Gastrocnemius medialis (tissue), 4 donors: ENCODE measurements at regions not wholly inside any gene's neighbourhood (a gene's known extent, or its start where the extent isn't known, plus 50 kb on each side); places are given as distances from the start of the nearest gene placed in this dataset.
"Not testable (repeated sequence)": the region's sequence is repeated elsewhere in the genome, so short reads cannot be mapped to it uniquely, and the experiment has no call there.

ENCODE experiments used
- CTCF ChIP-seq, 5 experiments: fragments of 450-650 bp in 3 of 5; fragments of 200-600 bp in 2 of 5; sonication (generic) in 2 of 5; IDR thresholded peaks in 4 of 5; conservative IDR thresholded peaks in 1 of 5; 1 replicate in 4 of 5; 2 replicates in 1 of 5; pipeline ENCODE4 v1.5.1; 2016 to 2019; ENCODE audit warnings: antibody characterized with exemption in 5 of 5, mild to moderate bottlenecking in 3 of 5, moderate library complexity in 3 of 5
- POLR2A ChIP-seq, 2 donors: fragments of 450-650 bp; IDR thresholded peaks; one replicate each; pipeline ENCODE4 v1.6.1; 2017; ENCODE audit warnings: antibody characterized with exemption in 2 of 2, mild to moderate bottlenecking in 2 of 2, moderate library complexity in 2 of 2

DNA sequence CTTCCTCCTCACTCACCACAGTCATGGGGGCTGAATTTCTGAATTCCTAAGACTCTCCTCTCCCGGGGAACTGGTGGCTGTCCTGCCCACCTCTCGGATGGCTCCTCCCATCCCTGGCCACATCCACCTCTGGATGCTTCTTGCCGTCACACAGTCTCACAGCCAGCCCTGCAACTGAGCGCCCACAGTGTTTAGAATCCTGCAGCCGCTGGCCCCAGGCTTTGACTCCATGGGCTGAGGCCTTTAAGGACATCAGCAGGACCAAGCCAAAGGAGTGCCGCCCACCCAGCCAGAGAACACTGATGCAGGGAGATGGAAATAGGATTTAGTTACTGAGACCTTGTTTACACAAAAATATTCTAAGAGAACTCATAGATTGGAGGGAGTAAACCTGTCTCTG is 299.3 kb upstream of the WSB1 start:
- not testable (repeated sequence) for TF ChIP-seq CTCF (IDR thresholded peaks at IDR 0.05 in 4 of 5, conservative IDR thresholded peaks at IDR 0.05 in 1 of 5); POLR2A (IDR thresholded peaks at IDR 0.05)
